HG03457 (cell line): ENCODE measurements at regions not wholly inside any gene's neighbourhood (a gene's known extent, or its start where the extent isn't known, plus 50 kb on each side); places are given as distances from the start of the nearest gene placed in this dataset.

Source experiments
- ATAC-seq: cut with Tn5 transposase; IDR thresholded peaks from one replicate; pipeline ENCODE4 v1.9.1; 2021; ENCODE audit warnings: moderate number of reproducible peaks; ENCODE audit not compliant: unreplicated experiment

GRCh38 chr5:119789406-119790117 is 160.2 kb downstream of the FAM170A start:
- ATAC-seq = no peak

GRCh38 chr5:119792161-119792799 is 162.9 kb downstream of the FAM170A start:
- ATAC-seq = no peak

DNA sequence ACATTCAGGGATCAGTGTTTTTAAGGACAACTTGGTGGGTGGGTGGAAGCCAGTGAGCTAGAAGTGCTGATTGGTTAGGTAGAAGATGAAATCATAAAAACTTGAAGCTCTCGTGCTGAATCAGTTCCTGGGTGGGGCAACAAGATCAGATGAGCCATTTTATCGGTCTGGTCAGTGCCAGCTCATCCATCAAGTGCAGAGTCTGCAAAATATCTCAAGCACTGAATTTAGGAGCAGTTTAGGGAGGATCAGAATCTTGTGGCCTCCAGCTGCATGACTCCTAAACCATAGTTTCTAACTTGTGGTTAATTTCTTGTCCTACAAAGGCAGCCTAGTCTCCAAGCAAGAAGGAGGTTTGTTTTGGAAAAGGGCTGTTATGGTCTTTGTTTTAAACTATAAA is 166.4 kb downstream of the FAM170A start:
- no peak for ATAC-seq

GRCh38 chr5:119801570-119801969 is 172.2 kb downstream of the FAM170A start:
- no peak for ATAC-seq

DNA sequence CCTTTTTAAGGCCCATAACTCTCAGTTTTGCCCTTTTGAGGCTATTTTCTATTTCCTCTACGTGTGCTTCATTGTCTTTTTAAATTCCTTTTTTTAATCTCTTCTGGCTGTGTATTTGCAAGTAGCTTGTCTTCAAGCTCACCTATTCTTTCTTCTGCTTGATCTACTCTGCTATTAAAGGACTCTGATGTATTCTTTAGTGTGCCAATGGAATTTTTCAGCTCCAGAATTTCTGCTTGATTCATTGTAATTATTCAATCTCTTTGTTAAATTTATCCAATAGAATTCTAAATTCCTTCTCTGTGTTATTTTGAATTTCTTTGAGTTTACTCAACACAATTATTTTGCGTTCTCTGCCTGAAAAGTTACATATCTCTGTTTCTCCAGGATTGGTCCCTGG is 178.7 kb downstream of the FAM170A start:
- ATAC-seq = no peak

DNA sequence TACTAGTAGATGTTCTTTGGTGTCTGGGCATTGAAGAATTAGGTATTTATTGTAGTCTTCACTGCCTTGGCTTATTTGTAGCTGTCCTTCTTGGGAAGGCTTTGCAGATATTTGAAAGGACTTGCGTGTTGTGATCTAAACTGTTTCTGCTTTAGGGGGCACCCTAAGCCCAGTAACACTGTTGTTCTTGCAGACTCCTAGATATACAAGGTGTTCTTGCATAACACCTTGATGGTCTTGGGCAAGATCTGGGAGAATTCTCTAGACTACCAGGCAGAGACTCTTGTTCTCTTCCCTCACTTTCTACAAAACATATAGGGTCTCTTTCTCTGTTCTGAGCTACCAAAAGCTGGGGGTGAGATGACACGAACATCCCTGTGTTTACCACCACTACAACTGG is 179.1 kb downstream of the FAM170A start:
- no peak for ATAC-seq

- ATAC-seq = no peak
Observed at GRCh38 chr5:119810217-119810616, 180.9 kb downstream of the FAM170A start.

DNA sequence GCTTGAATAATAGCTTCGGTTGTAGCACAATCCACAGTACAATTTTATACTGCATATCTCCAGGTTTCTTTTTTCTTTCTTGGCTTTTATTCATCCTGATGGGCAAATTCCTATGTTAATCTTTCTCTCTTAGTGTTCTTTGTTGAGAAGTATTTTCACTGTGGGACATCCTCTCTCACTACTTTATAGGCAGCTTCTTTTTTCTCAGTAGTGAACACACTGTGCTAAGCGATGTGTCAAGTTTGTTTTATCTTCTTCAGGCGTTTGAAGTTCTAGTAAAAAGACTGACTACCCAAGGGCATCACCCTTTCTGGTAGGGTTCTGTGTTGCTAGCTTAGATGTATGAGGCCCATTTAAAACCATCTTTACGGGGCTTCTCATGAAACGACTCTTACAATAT is 182.1 kb downstream of the FAM170A start:
- ATAC-seq = no peak

DNA sequence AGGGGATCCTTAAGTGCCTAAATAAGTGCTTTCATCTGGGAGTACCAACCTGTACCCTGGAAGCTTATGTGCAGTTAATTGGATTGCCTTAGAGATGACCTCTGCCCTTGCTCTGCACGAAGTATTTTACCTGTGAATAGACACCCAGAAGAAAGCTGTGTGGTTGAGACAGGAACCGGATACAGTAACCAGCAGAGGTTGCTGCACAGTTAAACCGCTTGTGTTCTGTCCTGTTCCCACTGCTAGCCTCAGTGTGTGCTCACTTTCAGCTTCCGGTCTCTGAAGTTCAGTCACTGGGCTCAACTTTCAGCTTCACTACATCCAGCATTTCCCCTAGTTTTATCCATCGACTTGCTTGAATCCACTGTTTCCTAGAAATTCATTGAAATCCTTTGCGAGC is 185.3 kb downstream of the FAM170A start:
- no peak for ATAC-seq

- no peak for ATAC-seq
Observed at GRCh38 chr5:119816055-119816454, 186.7 kb downstream of the FAM170A start.

- ATAC-seq = no peak
Observed at GRCh38 chr5:119820016-119820415, 190.7 kb downstream of the FAM170A start.

GRCh38 chr5:119820608-119821007 is 191.2 kb downstream of the FAM170A start:
- no peak for ATAC-seq

GRCh38 chr5:119828541-119828940 is 199.2 kb downstream of the FAM170A start:
- ATAC-seq = no peak

DNA sequence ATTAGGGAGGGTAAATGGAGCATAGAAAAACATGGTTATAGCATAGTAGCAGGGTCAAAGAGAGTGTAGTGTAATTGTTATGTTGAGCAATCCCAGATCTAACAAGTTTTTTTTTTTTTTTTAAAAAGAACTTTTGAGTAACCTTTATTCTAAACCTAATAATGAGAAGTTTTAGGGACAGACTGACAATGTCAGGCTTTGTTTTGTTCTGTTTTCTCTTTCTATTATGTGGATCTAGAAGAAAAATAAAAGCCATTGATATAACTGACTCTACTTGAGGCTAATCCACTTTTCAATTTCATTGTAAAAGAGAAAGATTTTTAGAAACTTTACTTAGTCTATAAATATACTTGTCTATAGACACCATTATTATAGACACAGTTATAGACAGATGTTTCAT is 200.0 kb downstream of the FAM170A start:
- ATAC-seq = no peak

GRCh38 chr5:119833176-119833575 is 203.8 kb downstream of the FAM170A start:
- no peak for ATAC-seq

- no peak for ATAC-seq
Observed at GRCh38 chr5:119840175-119840574, 210.8 kb downstream of the FAM170A start.

DNA sequence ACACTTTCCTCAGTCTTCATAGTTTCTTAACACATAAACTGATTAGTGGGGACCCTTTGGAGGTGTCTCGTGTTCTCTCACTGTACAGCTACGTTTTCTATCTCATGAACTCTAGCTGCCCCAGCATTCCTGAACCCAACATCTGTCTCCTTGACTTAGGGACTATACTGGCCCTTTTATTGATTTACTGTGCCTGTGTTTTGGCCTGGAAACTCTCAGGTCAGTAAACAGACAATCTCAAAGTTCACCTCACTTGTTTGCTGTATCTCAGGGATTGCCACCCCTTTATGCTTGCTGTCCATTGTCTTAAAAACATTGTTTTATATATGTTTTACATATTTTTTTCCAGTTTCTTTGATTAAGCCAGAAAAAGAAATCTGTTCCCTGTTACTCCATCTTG is 222.8 kb downstream of the FAM170A start:
- ATAC-seq = no peak

DNA sequence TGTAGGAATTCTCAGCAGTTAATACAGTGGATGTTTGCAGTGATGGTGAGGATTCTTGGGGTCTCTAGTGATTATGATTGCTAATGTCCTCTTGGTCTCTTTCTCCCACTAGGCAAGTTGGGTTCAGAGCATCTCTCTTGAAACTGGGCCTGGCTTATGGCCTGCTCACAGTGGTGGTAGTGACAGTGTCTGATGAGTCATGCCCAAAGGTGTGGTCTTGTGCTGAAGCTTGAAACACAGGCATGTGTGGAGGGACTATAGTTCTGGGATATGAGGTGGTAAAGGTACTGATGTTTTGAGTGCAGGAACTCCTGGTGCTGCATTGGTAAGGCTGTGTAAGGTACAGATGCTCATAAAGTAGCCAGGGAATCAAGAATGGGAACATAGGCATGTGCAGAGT is 231.1 kb downstream of the FAM170A start:
- ATAC-seq = no peak

GRCh38 chr5:119862619-119863018 is 233.3 kb downstream of the FAM170A start:
- no peak for ATAC-seq

- ATAC-seq = no peak
Observed at GRCh38 chr5:119864286-119864685, 234.9 kb downstream of the FAM170A start.

- no peak for ATAC-seq
Observed at GRCh38 chr5:119873611-119874010, 244.3 kb downstream of the FAM170A start.

- ATAC-seq = no peak
Observed at GRCh38 chr5:119876522-119876921, 247.2 kb downstream of the FAM170A start.

- no peak for ATAC-seq
Observed at GRCh38 chr5:119878712-119879111, 249.4 kb downstream of the FAM170A start.
